A673 (cell line): ENCODE measurements at regions not wholly inside any gene's neighbourhood (a gene's known extent, or its start where the extent isn't known, plus 50 kb on each side); places are given as distances from the start of the nearest gene placed in this dataset.

Source experiments
- BruUV-seq: library from RNA; stranded (reverse); fragments of 400-500 nt; replicated peaks from 2 replicates; lab custom pipeline; 2021; lab: Mats Ljungman, UMichigan
- CTCF ChIA-PET: fragments of 300-600 bp; sonication (Branson Sonifier 250); formaldehyde crosslinking; loops from one replicate; lab custom pipeline; 2022; ENCODE audit warnings: antibody characterized with exemption; lab: Charles Lee
- POLR2A ChIA-PET: fragments of 300-600 bp; sonication (Branson Sonifier 250); formaldehyde crosslinking; loops from one replicate; lab custom pipeline; 2022; ENCODE audit warnings: antibody characterized with exemption; ENCODE audit not compliant: low non-redundant PET; lab: Charles Lee
- DNase-seq: peaks from one replicate; pipeline ENCODE4 v3.0.0-alpha.2; 2015; ENCODE audit warnings: low spot score
- H3K27ac ChIP-seq: fragments of 200-600 bp; sonication (generic); 2 replicates; pipeline ENCODE4 v1.5.1; 2016; ENCODE audit warnings: mixed run types, low read depth, mild to moderate bottlenecking, mixed read lengths, antibody characterized with exemption, low read length; ENCODE audit not compliant: poor library complexity, severe bottlenecking
- H3K27me3 ChIP-seq: fragments of 200-600 bp; sonication (generic); replicated peaks from 2 replicates; pipeline ENCODE4 v1.6.1; 2017; ENCODE audit warnings: mixed run types, low read depth, mild to moderate bottlenecking, mixed read lengths, antibody characterized with exemption, low read length; ENCODE audit not compliant: insufficient read depth, poor library complexity
- H3K36me3 ChIP-seq: fragments of 200-600 bp; sonication (generic); 2 replicates; pipeline ENCODE4 v1.6.1; 2016; ENCODE audit warnings: mixed run types, mild to moderate bottlenecking, mixed read lengths, antibody characterized with exemption, low read length; ENCODE audit not compliant: insufficient read depth, poor library complexity, severe bottlenecking
- H3K4me1 ChIP-seq: fragments of 200-600 bp; sonication (generic); 2 replicates; pipeline ENCODE4 v1.6.1; 2017; ENCODE audit warnings: mixed run types, mild to moderate bottlenecking, mixed read lengths, antibody characterized with exemption, low read length; ENCODE audit not compliant: insufficient read depth, poor library complexity, severe bottlenecking
- H3K4me3 ChIP-seq: fragments of 200-600 bp; sonication (generic); 2 replicates; pipeline ENCODE4 v1.5.1; 2016; ENCODE audit warnings: low read depth, mixed run types, mild to moderate bottlenecking, mixed read lengths, low read length; ENCODE audit not compliant: poor library complexity, severe bottlenecking
- H3K9me3 ChIP-seq: fragments of 200-600 bp; sonication (generic); 2 replicates; pipeline ENCODE4 v1.6.1; 2016; ENCODE audit warnings: mixed run types, low read depth, mild to moderate bottlenecking, mixed read lengths, antibody characterized with exemption, low read length; ENCODE audit not compliant: poor library complexity, severe bottlenecking
- CTCF ChIP-seq: fragments of 300-800, 200-600 bp; sonication (generic); conservative IDR thresholded peaks from 2 replicates; pipeline ENCODE4 v1.5.1; 2017; ENCODE audit warnings: low read depth, mild to moderate bottlenecking, antibody characterized with exemption, low read length, moderate library complexity, mixed read lengths
- EZH2 ChIP-seq: fragments of 200-600 bp; sonication (generic); IDR thresholded peaks from 2 replicates; pipeline ENCODE4 v1.6.1; 2017; ENCODE audit warnings: borderline replicate concordance, low read depth, mild to moderate bottlenecking, mixed read lengths, antibody characterized with exemption, low read length; ENCODE audit not compliant: poor library complexity, severe bottlenecking
- intact Hi-C: fragments of 100-400 bp; cut with micrococcal nuclease; formaldehyde crosslinking; loops from one replicate; pipeline ENCODE4 v1.10.0; 2022; ENCODE audit not compliant: unreplicated experiment

DNA sequence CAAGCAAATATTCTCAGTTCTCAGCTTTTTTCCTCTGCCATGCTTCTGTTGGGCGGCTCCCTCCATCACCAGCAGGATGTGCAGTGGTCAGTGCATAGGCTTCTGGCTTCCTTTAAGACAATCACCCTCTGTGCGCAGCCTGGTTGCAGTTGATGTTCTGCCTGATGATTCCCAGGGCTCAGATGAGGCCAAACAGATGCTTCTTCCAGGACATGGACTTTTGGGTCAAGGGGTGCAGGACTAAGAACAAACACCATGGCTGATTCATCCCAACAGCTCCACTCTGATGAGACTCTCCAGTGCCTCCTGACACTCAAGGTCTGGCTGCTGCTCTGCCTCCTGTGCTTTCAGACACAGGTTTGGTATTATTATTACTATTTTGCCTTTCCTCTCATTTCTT, 554.8 kb upstream of the CDH4 start:
- no TSS peak for BruUV-seq
- no peak for DNase-seq
- intact Hi-C loops, result no loop called here

GRCh38 chr20:60700728-60701127, 551.3 kb upstream of the CDH4 start:
- Histone ChIP-seq H3K4me1 (no peaks in the 10 kb centered on the region), H3K36me3 (no peaks in the 10 kb centered on the region), H3K9me3 (no peaks in the 10 kb centered on the region), H3K27ac (no peak overlapping the region), H3K27me3 (no peaks in the 10 kb centered on the region), H3K4me3 (no peak overlapping the region)
- POLR2A ChIA-PET, result no interaction called here
- BruUV-seq, result no TSS peak
- no peak for DNase-seq
- TF ChIP-seq CTCF, result no peak
- no peak for TF ChIP-seq EZH2
- intact Hi-C loops, result no loop called here
- CTCF ChIA-PET, result no interaction called here

More for the DNA sequence above, 554.8 kb upstream of the CDH4 start:
- H3K27me3 ChIP-seq, result no peaks in the 10 kb centered on the region
- ChIA-PET POLR2A (no interaction called here), CTCF (no interaction called here)
- no peak overlapping the region for H3K27ac ChIP-seq
- no peaks in the 10 kb centered on the region for H3K36me3 ChIP-seq
- H3K9me3 ChIP-seq, result no peaks in the 10 kb centered on the region
- no peak for TF ChIP-seq CTCF
- TF ChIP-seq EZH2, result no peak
- H3K4me1 ChIP-seq, result no peaks in the 10 kb centered on the region
- no peak overlapping the region for H3K4me3 ChIP-seq

GRCh38 chr20:60704147-60704546, 547.9 kb upstream of the CDH4 start:
- no peak overlapping the region for H3K27ac ChIP-seq
- no peaks in the 10 kb centered on the region for H3K9me3 ChIP-seq
- ChIA-PET POLR2A (no interaction called here), CTCF (no interaction called here)
- no peak for TF ChIP-seq CTCF
- TF ChIP-seq EZH2, result no peak
- no peaks in the 10 kb centered on the region for H3K27me3 ChIP-seq
- H3K4me1 ChIP-seq, result no peaks in the 10 kb centered on the region
- no TSS peak for BruUV-seq
- intact Hi-C loops, result no loop called here
- no peak overlapping the region for H3K4me3 ChIP-seq
- no peaks in the 10 kb centered on the region for H3K36me3 ChIP-seq
- DNase-seq, result no peak
